GM21717 (cell line): ENCODE measurements at regions not wholly inside any gene's neighbourhood (a gene's known extent, or its start where the extent isn't known, plus 50 kb on each side); places are given as distances from the start of the nearest gene placed in this dataset.
"Not testable (repeated sequence)": the region's sequence is repeated elsewhere in the genome, so short reads cannot be mapped to it uniquely, and the experiment has no call there.

Experiments
- ATAC-seq: cut with Tn5 transposase; IDR thresholded peaks from one replicate; pipeline ENCODE4 v1.9.1; 2021; ENCODE audit warnings: mild to moderate bottlenecking, moderate library complexity; ENCODE audit not compliant: unreplicated experiment

DNA sequence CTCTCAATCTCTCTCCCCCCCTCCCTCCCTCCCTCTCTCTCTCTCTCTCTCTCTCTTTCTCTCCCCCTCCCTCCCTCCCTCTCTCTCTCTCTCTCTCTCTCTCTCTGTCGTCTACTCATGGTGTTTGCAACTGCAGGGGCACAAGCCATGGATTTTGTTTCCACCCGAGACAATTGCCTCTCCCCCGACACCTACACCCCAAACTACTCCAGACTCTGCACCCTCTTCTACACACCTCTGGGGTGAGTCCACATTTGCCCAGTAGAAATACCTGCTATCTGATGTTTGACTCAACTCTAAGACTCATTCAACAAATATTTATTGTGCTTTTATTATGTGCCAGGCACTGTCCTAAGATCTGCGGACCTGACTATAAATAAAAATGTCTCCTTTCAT lies 93.7 kb downstream of the TMEM17 start:
- ATAC-seq, result no peak

DNA sequence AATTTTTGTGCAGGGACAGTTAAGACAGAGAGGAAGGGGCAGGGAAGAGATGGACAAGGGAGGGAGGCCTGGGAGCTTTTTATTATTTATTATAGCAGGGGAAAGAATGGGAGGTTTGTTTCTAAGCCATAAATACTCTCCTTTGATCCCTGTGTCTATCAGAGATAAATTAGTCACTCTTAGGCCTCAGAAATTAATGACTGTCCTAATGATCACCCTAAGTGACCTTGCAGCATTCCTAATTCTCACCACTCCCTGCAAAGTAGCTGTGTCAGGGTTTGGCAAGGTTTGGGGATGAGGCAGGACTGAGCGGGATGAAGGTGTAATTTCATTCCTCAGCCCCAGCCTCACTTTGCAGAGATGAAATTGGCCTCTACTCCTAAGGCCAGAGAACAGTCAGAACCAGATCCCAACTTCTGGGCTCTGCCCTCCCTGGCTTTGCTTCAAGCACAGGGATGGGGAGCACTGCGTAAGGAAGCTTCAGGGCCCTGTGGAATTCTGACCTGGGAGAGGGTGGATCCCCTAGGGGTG lies 95.0 kb downstream of the TMEM17 start:
- no peak for ATAC-seq

DNA sequence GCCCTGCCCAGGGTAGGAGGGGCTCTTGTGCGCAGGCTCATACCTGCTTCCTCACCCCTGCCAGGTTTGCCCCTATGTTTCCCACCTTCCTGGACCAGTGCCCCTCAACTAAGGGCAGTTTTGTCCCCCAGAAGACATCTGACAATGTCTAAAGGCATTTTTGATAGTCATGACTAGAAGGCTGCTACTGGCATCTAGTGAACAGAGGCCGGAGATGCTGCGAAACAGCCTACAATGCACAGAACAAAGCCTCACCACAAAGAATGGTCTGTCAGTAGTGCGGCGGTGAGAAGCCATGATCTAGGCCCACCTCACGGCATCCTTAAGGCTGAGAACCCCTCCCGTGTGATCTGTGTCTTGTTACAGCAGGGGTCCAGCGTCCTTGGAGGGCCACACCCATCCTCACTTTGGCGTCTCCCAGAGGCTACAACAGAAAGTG lies 96.0 kb downstream of the TMEM17 start:
- ATAC-seq, result no peak

DNA sequence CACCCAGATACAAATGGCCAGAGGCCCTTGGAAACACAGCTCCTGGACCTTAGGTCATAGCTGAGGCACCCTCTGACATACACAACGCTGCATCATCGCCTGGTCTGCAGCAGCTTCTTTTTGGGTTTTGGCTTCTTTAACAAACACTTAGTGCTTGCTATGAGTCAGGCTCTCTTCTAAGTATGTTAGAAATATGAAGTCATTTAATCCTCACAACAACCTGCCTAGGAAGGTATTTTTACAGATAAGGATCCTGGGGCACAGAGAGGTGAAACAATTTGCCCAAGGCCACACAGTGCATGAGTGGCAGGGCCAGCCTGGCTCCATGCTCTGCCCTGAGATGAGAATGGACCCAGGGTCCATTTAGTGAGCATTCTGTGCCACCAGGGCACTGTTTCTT lies 96.6 kb downstream of the TMEM17 start:
- no peak for ATAC-seq

DNA sequence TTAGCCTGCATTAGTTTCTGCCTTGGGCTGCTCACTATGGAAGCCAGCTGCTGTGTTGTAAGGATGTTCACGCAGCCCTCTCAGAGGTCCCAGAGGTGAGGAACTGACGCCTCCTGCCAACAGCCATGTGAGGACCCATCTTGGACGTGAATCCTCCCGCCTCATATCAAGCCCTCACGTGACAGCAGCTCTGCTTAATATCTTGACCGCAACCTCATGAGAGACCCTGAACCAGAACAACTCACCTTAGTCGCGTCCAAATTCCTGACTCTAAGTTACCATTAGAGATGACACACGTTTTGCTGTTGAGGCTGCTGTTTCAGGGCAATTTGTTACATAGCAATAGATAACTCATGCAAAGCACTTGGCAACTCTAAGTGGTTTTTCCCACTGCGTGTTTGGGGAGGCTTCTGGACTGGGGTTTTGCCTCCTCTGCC lies 97.7 kb downstream of the TMEM17 start:
- no peak for ATAC-seq

DNA sequence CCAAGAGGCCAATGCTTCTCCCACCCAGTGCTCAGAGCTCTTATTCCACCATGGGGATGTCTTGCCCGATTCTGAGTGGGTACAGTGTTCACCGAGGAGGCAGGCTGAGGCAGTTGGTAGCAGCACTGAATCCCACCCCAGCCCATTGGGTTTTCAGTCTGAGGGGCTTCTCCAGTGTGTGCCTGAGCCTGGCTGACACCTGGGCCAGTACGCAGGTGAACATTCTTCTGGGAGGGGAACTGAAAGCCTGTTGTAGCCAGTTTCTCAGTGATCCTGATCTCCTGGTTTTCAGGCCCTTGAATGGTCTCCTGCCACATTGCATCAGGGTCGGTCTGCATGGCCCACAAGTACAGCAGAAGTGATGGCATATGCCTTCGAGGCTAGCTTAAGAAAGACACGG lies 98.2 kb downstream of the TMEM17 start:
- no peak for ATAC-seq

DNA sequence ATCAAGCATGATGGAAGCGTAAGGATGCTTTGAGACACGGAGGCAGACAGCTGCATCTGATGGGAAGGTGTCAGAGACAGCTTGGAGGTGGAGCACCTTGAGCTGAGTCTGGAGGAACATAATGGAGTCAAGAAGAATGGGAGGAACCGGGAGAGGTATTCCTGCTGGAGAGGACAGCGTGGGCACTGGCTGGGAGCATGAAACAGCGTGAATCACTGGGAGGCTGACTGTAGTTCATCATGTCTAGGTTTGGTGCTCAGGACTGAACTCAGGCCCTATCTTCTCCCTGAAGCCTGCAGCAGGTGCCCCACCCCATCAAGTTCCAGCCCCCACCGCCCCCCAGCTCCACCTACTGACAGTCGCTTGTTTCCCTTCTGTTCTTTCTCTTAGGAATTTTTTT lies 98.6 kb downstream of the TMEM17 start:
- no peak for ATAC-seq

DNA sequence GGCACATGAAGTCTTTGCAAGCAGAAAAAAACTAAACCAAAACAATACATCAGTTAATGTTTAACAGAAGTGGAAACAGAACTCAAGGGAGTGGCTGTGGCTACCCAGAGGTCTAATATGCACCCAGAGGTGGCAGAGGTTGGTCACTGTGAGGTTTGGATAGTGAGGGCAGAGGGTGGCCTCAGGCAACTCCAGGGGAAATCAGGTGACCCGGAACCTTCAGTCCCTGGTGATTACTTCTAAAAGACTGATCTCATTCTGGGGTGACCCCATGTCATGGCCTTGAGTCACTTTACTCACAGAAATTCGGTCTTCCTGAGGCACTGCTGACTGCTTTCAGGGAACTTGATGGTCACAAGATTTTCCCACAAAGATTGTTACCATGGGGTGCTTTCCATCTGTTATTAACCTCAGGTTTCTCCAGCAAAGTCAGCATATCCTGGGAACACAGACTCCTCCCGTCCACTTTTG lies 99.4 kb downstream of the TMEM17 start:
- no peak for ATAC-seq

DNA sequence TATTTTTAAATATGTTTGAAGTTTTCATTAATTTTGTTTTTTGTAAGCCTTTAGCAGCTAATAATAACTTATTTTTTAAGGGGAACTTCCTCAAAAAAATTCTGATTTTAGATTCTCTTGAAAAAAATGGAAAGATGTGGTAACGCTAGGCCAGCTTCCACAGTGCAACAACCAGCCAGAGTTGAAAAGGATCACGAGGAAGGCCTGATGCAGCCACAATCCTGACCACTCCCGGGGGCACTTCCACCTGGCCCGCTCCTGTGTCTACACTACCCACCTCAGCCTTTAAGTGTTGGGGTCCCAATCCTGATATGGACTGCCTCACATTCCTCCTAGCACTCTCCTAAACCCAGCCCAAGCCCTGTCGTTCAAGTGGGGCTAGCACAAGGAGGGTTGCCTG lies 101.1 kb downstream of the TMEM17 start:
- ATAC-seq, result no peak

DNA sequence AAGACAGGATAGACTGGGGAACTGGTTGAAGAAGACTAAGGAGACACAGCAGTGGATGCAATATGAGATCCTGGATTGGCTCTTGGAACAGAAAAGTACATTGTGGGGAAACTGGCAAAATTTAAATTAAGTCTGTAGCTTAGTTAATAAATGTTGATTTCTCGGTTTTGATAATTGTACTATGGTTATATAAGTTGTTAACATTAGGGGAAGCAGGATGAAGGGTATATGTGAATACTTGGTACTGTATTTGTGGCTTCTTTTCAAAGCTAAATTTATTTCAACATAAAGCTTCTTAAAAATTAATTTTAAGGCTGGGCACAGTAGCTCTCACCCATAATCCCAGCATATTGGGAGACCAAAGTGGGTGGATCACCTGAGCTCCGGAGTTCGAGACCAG lies 103.8 kb downstream of the TMEM17 start:
- ATAC-seq, result no peak

DNA sequence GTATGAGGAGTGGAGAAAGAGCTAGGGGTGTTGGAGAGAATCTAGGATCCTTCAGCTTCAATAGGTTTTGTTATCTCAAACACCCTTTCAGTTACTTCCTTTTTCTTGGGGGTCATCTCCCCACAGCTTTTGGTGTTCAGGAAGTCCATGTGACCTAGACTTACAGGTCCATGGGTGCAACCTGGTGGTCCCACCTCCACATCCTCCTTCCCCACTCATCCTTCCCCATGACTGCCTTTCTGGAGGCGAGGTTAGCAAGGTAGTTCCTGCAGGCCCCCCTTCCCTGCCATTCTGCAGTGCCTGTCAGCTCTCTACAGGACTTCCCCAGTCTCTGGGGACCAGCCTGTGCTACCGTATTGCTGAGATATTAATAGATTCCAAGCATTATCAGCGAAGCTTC lies 107.6 kb downstream of the TMEM17 start:
- no peak for ATAC-seq

DNA sequence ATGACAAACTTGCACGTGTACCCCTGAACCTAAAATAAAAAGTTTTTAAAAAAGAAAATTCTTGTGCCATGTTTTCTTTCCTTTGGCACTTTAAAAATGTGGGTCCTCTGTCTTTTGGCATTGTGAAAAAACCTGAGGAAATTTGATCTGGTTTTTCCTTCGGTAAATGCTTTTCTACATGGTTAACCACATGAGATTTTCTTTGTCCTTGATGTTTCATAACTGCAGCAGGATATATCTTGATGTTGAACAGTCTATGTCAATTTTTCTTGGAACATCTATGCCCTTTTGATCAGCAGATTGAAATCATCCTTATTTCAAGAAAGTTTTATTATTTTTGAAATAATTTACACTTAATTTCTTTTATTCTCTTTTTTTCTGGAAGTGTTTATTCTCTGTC lies 109.1 kb downstream of the TMEM17 start:
- no peak for ATAC-seq

DNA sequence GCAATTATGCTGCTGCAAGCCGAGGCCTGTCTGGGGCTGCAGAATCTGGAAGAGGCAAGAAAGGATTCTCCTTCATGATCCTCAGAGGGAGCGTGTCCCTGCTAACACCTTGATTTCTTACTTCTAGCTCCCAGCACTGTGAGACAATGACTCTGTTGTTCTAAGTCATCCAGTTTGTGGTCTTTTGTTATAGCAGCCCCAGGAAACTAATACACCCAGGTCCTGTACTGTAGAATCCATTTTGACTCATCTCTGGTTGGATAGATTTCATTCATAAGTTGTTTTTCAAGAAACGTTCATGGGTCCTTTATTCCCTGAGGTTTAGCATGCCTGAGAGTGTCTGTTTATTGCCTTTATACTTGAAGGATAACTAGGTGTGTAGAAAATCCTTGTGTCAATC lies 112.7 kb downstream of the TMEM17 start:
- ATAC-seq, result no peak

DNA sequence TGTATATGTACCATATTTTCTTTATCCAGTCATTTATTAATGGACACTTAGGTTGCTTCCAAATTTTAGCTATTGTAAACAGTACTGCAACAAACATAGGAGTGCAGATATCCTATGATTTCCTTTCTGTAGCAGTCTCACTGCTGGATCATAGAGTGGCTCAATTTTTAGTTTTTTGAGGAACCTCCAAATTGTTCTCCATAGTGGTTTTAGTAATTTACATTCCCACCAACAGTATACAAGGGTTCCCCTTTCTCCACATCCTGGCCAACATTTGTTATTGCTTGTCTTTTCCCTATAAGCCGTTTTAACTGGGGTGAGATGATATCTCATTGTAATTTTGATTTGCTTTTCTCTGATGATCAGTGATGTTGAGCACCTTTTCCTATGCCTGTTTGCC lies 114.3 kb downstream of the TMEM17 start:
- no peak for ATAC-seq

DNA sequence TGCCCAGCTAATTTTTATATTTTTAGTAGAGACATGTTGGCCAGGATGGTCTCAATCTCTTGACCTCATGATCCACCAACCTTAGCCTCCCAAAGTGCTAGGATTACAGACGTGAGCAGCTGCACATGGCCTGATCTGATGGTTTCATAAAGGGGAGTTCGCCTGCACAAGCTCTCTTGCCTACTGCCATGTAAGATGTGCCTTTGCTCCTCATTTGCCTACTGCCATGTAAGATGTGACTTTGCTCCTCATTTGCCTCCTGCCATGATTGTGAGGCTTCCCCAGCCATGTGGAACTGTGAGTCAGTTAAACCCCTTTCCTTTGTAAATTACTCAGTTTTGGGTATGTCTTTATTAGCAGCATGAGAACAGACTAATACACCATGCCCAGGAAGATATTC lies 119.6 kb downstream of the TMEM17 start:
- ATAC-seq, result not testable (repeated sequence)

DNA sequence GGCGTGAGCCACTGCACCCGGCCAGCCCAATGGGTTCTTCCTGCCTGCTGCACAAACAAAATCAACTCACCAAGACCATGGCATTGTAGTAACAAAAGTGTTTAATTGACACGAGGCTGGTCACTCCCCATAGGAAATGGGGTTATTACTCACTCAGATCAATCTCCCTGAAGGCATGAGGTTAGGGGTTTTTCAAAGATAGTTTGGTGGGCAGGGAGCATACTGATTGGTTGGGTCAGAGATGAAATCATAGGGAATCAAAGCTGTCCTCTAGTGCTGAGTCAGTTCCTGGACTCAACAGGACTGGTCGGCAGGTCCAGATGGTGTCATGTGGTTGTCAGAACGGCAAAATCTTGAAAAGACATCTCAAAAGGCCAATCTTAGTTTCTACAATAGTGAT lies 122.1 kb downstream of the TMEM17 start:
- no peak for ATAC-seq

DNA sequence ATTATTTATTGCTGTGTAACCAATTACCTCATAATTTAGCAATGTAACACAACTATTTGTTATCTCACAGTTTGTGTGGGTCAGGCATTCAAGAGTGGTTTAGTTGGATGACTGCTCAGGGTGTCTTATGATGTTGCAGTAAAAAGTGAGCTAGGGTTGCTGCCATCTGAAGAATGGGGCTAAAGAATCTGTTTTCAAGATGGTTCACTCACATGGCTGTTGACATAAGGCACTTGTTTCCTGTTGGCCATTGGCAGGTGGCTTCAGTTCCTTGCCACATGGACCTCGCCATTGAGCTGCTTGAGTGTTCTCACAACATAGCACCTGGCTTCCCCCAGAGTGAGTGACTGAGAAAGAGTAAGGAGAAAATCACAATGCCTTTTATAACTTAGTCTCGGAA lies 123.2 kb downstream of the TMEM17 start:
- ATAC-seq, result no peak

DNA sequence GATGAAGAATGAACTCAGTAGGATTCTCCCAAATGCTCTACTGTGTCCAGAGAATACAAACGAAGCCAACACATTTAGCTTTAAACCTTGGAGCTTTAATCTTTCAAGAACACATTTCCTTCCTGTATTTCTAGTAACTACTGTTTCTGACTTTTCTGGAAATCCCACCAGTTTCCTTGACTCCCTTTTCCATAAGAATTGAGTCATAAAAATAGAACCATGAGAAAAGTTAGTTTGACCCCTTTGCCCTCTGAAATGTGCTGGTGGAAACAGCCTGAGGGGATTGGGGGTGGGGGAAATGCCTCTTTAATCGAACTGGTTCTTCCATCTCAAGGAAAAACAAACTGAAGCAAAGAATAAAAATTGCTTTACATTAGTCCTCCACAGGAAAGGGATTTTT lies 123.9 kb downstream of the TMEM17 start:
- no peak for ATAC-seq

DNA sequence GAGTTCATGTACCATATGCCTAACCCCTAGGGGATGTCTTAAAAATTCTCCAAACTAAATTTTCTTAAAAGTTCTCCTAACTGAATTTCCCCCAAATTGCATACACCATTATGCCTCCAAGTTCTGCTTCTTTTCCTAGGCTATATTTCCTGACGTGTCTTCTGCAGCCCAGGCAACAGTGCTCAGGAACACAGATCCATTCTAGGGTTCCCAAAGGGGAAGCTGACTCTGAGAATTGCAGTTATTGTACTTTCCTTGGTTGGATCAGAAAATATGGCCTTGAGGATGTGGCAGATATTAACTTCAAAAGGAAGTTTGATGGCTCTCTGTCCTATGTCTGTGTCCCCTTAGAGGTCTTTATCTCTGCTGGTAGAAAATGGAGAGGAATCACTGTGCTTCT lies 124.3 kb downstream of the TMEM17 start:
- no peak for ATAC-seq

DNA sequence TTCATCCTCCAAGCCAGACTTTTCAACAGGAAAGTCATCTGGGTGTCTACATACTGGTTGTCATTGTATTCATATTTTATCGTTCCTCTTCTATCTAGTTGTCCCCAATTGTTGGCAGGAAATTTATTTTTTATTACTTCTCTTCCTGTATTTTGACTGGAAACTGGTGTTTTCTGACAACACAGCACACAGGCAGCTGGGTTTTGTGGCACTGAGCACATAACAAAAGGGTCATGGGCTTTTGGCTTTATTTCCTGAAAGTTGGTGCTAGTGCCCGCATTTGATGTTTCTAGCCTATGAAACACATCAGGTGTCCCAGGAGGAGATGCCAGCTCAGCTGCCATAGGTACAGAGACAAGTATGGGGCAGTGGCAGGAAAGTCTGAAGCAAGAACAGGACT lies 126.4 kb downstream of the TMEM17 start:
- no peak for ATAC-seq

DNA sequence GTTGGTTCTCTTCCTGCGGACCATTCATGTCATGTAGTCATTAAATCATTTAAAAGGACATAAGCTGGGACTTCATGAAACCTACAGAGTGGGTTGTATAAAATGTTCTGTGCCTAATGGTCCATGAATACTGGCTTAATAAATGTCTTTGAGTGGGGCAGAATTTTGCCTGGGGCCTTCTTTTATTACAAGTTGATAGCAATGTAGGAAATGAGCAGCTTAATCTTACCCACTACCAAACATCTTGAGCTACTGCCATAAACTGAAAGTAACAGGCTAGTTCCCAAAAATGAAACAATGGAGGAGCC lies 130.9 kb downstream of the TMEM17 start:
- ATAC-seq, result no peak

DNA sequence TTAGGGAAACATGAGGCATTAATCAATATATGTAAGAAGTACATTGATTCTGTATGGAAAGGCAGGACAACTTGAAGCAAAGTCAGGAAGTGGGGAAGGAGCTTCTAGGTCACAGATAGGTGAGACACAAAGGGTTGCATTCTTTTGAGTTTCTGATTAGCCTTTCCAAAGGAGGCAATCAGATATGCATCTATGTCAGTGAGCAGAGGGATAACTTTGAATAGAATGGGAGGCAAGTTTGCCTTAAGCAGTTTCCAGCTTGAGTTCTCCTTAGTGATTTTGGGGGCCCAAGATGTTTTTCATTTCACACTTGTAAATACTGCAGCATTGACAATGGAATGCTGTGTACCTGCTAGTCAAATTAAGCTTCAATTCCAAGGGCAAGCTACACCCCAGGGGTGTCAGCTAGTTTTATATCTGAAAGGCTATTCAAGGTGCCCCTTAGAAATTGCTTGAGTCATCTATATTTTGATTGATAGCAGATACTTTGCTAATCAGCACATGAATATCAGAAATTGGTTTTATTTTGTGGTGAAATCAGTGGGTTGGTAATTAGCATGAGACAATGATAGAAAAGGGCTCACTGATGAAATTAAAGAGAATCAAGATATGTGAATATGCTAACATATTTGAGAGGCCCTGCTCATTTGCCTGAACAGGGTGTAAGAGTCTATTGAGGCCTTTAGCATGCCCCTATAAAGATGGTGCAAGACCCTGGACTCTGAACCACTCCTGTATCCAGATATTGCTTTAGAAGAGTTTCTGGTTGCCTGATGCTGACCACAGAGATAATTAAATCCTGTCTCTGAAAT lies 131.5 kb downstream of the TMEM17 start:
- ATAC-seq, result no peak

DNA sequence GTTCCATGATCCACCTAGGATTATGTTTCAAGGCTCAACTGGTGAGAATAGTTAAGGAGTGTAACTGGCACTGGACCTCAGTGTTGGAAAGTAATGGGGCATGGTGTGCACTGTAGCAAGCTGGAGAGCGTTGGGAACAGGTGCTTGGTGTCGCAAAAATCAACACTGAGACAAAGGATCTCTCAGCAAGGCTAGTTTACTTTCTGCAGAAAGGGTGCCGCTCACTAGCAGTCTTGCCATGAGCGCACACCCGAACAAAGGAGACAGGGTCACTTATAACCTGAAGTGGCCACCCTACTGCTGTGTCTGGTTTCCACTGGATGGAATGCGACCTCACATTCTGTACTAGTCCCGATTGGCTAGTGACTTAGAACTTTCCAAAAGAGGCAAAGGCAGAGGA lies 133.2 kb downstream of the TMEM17 start:
- no peak for ATAC-seq
